Fibroblast of skin of scalp (primary cell): ENCODE measurements at regions not wholly inside any gene's neighbourhood (a gene's known extent, or its start where the extent isn't known, plus 50 kb on each side); places are given as distances from the start of the nearest gene placed in this dataset.

ENCODE experiments used
- DNase-seq: peaks from one replicate; pipeline ENCODE4 v3.0.0-alpha.2; 2013

GRCh38 chr13:22196777-22197176 lies 525.9 kb downstream of the FGF9 start:
- DNase-seq, result no peak

GRCh38 chr13:22198001-22198400 lies 527.1 kb downstream of the FGF9 start:
- no peak for DNase-seq

- no peak for DNase-seq
These were observed 527.9 kb downstream of the FGF9 start for GRCh38 chr13:22198641-22199217.

- no peak for DNase-seq
These were observed 529.6 kb downstream of the FGF9 start for GRCh38 chr13:22200440-22200839.

GRCh38 chr13:22201375-22201925 lies 530.6 kb downstream of the FGF9 start:
- no peak for DNase-seq

GRCh38 chr13:22210134-22210930 lies 539.5 kb downstream of the FGF9 start:
- no peak for DNase-seq

GRCh38 chr13:22211876-22212275 lies 541.0 kb downstream of the FGF9 start:
- no peak for DNase-seq

- no peak for DNase-seq
These were observed 541.7 kb downstream of the FGF9 start for GRCh38 chr13:22212576-22212975.

GRCh38 chr13:22214184-22214583 lies 543.3 kb downstream of the FGF9 start:
- no peak for DNase-seq

- no peak for DNase-seq
These were observed 547.9 kb downstream of the FGF9 start for GRCh38 chr13:22218797-22219196.

- no peak for DNase-seq
These were observed 548.8 kb downstream of the FGF9 start for GRCh38 chr13:22219709-22220108.

- DNase-seq, result peak; percentile 62
These were observed 549.6 kb downstream of the FGF9 start for GRCh38 chr13:22220151-22221135.

GRCh38 chr13:22223411-22223810 lies 552.5 kb downstream of the FGF9 start:
- DNase-seq, result no peak

- DNase-seq, result no peak
These were observed 555.2 kb downstream of the FGF9 start for GRCh38 chr13:22226086-22226485.

- DNase-seq, result no peak
These were observed 557.0 kb downstream of the FGF9 start for GRCh38 chr13:22227895-22228294.

GRCh38 chr13:22229916-22230315 lies 559.0 kb downstream of the FGF9 start:
- no peak for DNase-seq

- no peak for DNase-seq
These were observed 561.3 kb downstream of the FGF9 start for GRCh38 chr13:22232186-22232585.

GRCh38 chr13:22235285-22235949 lies 564.5 kb downstream of the FGF9 start:
- DNase-seq, result no peak

GRCh38 chr13:22235950-22236290 lies 565.0 kb downstream of the FGF9 start:
- DNase-seq, result no peak

- DNase-seq, result no peak
These were observed 567.4 kb downstream of the FGF9 start for GRCh38 chr13:22238269-22238668.

GRCh38 chr13:22240716-22241115 lies 569.8 kb downstream of the FGF9 start:
- no peak for DNase-seq

- DNase-seq, result no peak
These were observed 572.7 kb downstream of the FGF9 start for GRCh38 chr13:22243469-22244163.
